ENCODE measurements at regions not wholly inside any gene's neighbourhood (a gene's known extent, or its start where the extent isn't known, plus 50 kb on each side); places are given as distances from the start of the nearest gene placed in this dataset.
A peak's percentile ranks its signal among the peaks of the same experiment; 100 is the strongest.
"Not testable (repeated sequence)": the region's sequence is repeated elsewhere in the genome, so short reads cannot be mapped to it uniquely, and the experiment has no call there.

DNA sequence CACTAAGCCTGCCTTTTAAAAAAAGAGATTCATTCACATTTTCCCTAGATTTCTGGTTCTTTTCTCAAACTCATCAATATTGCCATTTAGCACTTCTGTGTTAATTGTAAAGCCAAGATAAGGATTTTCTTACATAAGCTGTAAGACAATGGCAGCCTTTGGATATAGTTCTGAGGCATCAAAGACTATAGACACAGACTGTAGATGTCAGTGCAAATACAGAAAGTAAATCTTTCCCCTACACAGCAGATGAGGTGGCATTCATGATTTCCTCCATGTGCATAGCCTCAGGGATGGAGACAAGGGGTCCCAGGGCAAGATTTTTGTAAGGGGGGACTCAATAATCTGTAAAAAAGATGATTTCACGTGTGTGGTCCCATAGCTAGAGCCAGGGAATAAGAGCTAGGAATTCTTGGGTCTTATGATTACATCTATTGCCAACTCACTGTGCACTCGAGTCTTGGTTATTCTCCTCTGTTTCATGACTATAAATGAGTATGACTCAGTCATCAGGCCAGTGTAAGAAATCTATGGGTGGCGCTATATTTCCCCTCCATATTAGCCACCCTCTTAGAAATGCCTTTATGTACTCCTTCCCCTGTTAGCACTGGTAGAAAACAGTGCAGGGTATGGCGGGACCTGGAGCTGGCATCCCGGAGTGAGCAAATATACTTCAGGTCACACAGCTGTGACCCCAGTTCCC is 207.5 kb downstream of the EXOC5 start:
- DNase-seq (ENCODE audit: low read depth in 2 of 2), result no peak

GRCh38 chr14:57060276-57060955 is 208.3 kb downstream of the EXOC5 start:
- peak; percentile 15 for DNase-seq (ENCODE audit: low read depth in 2 of 2)

DNA sequence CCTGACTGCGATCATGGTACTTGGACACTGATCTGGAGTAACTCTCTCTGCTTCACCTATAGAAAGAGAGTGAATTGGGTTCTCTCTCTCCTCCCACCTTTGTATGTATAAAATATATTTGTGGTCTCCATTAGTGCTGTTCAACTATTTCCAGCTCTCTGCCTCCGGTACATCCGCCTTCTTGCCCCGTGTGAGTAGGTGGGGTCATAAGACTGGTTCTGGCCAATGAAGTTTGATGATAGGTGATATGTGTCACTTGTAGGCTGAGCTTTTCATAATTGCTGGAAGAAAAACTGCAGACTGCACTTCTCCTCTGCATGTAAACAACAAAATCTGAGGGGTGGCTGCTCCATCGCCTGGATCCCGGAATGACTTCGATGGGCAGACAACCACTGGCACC is 210.4 kb downstream of the EXOC5 start:
- no peak for DNase-seq (ENCODE audit: low read depth in 2 of 2)

DNA sequence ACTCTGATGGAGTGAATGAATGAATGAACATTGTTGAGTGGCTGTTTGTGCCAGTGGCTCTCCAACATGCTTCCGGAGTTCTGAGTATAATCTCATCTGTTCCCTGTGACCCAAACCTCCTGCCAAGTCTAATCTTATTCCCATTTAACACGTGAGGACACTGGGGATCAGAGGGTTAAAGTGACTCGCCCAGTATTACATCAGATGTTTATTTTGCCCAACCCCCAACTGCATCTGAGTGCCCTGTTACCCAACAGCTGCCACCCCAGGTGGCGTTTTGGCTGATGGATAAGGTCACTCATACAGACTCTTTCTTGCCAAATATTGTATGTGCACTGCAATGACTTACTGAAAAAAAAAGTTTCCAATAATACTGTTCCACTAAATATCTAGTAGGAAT is 210.9 kb downstream of the EXOC5 start:
- no peak for DNase-seq (ENCODE audit: low read depth in 2 of 2)

DNA sequence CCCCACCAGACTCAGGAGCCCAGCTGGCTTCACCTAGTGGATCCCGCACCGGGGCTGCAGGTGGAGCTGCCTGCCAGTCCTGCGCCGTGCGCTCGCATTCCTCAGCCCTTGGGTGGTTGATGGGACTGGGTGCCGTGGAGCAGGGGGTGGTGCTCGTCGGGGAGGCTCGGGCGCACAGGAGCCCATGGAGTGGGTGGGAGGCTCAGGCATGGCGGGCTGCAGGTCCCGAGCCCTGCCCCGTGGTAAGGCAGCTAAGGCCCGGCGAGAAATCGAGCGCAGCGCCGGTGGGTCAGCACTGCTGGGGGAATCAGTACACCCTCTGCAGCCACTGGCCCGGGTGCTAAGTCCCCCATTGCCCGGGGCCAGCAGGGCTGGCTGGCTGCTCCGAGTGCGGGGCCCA is 212.2 kb downstream of the EXOC5 start:
- DNase-seq (ENCODE audit: low read depth in 2 of 2), result not testable (repeated sequence)

GRCh38 chr14:57052705-57053302 is 215.9 kb downstream of the EXOC5 start:
- DNase-seq (ENCODE audit: low read depth in 2 of 2), result no peak

GRCh38 chr14:57051633-57052032 is 217.1 kb downstream of the EXOC5 start:
- DNase-seq (ENCODE audit: low read depth in 2 of 2), result no peak

GRCh38 chr14:57049848-57050247 is 218.9 kb downstream of the EXOC5 start:
- no peak for DNase-seq (ENCODE audit: low read depth in 2 of 2)

GRCh38 chr14:57046175-57046574 is 222.5 kb downstream of the EXOC5 start:
- DNase-seq (ENCODE audit: low read depth in 2 of 2), result no peak

DNA sequence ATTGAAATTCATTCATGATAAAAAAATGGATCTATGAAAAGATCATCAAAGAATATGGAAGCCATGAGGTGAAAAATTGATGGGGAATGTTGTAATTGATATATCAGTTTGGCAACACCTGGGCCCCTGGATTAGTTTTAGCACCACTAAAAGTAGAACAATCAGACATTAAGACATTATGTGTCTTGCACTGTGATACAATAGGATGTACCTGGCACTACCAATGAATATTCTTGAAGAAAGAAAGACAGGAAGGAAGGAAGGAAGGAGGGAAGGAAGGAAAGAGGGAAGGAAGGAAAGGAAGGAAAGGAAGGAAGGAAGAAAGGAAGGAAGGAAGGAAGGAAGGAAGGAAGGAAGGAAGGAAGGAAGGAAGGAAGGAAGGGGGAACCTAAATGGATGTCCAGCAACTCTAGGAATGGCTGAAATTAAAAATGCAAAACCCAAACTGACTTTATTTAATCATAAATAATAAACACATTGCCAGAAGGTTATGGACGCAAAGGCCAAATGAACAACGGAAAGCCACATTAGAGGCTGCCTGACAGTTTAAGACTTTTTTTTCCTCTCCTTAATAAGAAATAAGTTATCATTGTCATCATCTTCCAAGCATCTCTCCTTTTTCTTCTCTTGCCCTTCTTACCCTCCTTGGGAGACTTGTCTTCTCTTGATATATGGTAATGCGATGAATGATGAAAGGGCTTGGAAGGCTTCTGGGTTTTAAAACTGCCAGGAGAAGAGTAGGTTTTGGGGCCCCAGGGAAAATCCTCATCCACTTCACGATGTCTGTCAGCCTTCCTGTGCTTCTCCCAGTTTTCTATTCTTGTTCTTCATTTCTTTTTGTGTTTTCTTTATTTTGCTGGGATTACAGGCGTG is 224.4 kb downstream of the EXOC5 start:
- not testable (repeated sequence) for DNase-seq (ENCODE audit: low read depth in 2 of 2)

GRCh38 chr14:57038689-57039088 is 228.4 kb upstream of the OTX2 start:
- DNase-seq (ENCODE audit: low read depth in 2 of 2), result no peak

- DNase-seq (ENCODE audit: low read depth in 2 of 2), result no peak
Observed at GRCh38 chr14:57031474-57031873, 221.2 kb upstream of the OTX2 start.

- DNase-seq (ENCODE audit: low read depth in 2 of 2), result no peak
Observed at GRCh38 chr14:57029620-57030253, 219.5 kb upstream of the OTX2 start.

DNA sequence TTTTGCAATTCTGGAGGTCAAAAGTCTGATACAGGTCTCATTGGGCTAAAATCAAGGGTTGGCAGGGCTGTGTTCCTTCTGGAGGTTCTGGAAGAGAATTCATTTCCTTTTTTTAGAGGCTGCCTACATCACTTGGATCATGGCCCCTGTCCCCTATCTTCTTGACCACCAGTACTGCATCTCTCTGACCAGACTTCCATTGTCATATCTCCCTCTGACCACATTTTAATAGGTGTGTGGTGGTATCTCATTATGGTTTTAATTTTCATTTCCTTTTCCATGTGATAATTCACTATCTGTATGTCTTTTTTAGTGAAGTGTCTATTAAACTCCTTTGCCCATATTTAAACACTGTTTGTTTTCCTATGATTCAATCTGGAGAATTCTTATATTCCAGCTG is 215.2 kb upstream of the OTX2 start:
- no peak for DNase-seq (ENCODE audit: low read depth in 2 of 2)

DNA sequence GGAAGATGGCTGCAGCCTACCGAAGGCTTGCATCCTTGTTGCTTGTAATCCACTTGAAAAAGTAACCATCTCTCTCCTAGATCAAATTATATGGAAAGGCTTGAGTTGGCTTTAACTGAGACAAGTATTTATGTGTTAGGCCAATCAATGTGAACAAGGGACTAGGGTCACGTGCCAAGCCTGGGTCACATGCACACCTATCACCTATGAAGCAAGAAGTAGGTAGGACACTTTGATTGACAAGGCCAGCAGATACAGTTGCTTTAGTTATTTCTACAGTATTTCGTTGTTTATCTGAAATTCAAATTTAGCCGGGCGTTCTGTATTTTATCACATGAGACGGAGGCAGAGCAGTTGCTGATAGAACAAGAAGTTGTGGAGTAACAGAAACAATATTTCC is 212.3 kb upstream of the OTX2 start:
- no peak for DNase-seq (ENCODE audit: low read depth in 2 of 2)

- no peak for DNase-seq (ENCODE audit: low read depth in 2 of 2)
Observed at GRCh38 chr14:57018065-57018464, 207.8 kb upstream of the OTX2 start.

GRCh38 chr14:57013987-57014386 is 203.7 kb upstream of the OTX2 start:
- no peak for DNase-seq (ENCODE audit: low read depth in 2 of 2)

DNA sequence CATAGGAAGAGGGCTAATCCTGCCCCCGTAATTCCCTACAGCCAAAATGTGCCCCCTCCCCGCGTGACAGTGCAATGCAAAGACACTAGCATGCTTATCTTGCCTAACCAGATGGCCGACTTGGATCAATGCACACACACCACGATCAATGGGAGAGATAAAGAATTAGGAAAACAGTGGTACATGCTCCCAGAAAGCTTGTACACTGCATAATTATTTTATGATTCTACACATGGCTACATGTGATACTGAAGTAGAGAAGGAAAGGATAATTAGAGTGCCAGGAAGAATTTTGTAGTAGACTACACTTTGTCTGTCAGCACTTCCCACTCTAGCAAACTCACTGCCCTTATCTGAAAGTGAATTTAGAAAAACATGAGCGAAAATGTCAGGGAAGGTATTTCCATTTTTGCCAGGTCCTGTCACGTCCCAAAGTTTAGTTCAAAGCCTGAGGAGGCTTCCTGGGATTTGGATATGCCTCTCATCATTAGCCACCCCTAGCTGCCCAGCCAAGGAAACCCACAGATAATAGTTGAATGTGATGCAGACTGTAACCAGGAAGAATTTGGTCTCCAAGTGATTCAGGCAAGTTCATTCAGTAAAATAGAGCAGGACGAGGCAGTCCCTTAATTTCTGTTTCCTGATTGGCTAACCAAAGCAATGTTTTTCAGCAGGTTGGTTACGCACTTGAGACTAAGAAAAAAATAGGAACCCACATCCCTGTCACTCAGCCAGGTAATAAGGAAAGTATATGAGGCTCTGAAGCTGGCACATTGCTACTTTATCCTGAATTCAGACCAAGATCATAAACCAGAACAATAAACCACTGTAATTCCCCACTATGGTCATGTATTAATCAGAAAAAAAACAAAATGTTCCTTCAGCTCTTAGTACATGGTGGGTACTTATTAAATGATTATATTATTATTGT is 199.6 kb upstream of the OTX2 start:
- no peak for DNase-seq (ENCODE audit: low read depth in 2 of 2)

DNA sequence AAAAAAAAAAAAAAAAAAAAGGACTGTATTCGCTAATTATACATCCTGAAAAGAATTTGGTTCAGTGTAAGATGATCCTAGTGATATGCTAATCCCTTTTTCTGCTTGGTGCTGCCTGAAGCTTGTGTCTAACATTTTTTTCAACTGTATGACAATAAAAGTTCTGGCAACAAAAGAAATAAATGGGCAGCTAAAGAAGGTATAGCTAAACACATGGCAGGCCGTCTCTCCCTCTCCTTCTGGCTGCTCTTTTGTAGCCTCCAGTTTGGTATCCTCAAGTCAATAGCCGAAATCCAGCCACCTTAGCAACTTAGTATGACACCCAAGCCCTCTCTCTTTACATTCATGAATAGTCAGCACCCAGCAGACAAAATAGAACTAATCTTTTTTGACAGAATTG is 198.3 kb upstream of the OTX2 start:
- no peak for DNase-seq (ENCODE audit: low read depth in 2 of 2)

DNA sequence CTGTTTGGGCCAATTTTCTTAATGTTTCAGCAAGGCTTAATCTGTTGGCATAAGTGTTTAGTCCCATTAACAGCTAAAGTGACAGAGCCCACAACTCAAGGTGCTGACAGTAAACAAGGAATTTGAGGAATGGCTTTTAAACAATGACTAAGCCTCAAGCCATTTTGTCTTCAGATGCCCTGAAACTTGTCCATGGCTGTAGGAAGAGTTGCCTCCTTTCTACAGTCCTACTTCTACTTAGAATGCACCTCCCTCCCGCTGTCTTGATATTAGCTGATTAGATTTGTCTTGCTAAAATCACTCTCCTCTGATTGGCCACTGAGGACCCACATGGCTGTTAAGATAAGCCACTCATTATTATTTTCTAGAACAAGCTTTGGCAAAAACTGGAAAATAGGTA is 188.4 kb upstream of the OTX2 start:
- DNase-seq (ENCODE audit: low read depth in 2 of 2), result no peak

All from stimulated activated CD4-positive, alpha-beta T cell treated with anti-CD3 and anti-CD28 coated beads, Interleukin-15, amount 100 ng/mL, for 48 hours (primary cell).